ENCODE measurements at regions not wholly inside any gene's neighbourhood (a gene's known extent, or its start where the extent isn't known, plus 50 kb on each side); places are given as distances from the start of the nearest gene placed in this dataset.

GRCh38 chr13:82116422-82116989 is 1765.8 kb downstream of the SLITRK1 start:
- no peak overlapping the region for H3K4me3 Mint-ChIP-seq (ENCODE audit: unreplicated experiment)
- ChIA-PET POLR2A (no interaction called here), CTCF (no interaction called here)
- peaks cover 8% of the 10 kb centered on the region for H3K9me3 Mint-ChIP-seq (ENCODE audit: unreplicated experiment)
- no peaks in the 10 kb centered on the region for H3K27me3 Mint-ChIP-seq (ENCODE audit: insufficient read depth, unreplicated experiment)
- intact Hi-C loops (cut with micrococcal nuclease), result no loop called here
- DNase-seq (ENCODE audit: unreplicated experiment), result no peak
- no peaks in the 10 kb centered on the region for H3K4me1 Mint-ChIP-seq (ENCODE audit: insufficient read depth, unreplicated experiment)
- no TSS peak for BruUV-seq (replicated peaks)
- H3K27ac Mint-ChIP-seq (ENCODE audit: low read depth, unreplicated experiment), result no peak overlapping the region
- TF ChIP-seq CTCF (IDR thresholded peaks at IDR 0.05; ENCODE audit: unreplicated experiment), result no peak
- H3K36me3 Mint-ChIP-seq (ENCODE audit: insufficient read depth, unreplicated experiment), result no peaks in the 10 kb centered on the region

- Mint-ChIP-seq H3K4me1 (ENCODE audit: insufficient read depth, unreplicated experiment) (no peaks in the 10 kb centered on the region), H3K36me3 (ENCODE audit: insufficient read depth, unreplicated experiment) (peaks cover 4% of the 10 kb centered on the region), H3K27ac (ENCODE audit: low read depth, unreplicated experiment) (no peak overlapping the region), H3K9me3 (ENCODE audit: unreplicated experiment) (peaks cover 14% of the 10 kb centered on the region), H3K4me3 (ENCODE audit: unreplicated experiment) (no peak overlapping the region), H3K27me3 (ENCODE audit: insufficient read depth, unreplicated experiment) (no peaks in the 10 kb centered on the region)
- intact Hi-C loops (cut with micrococcal nuclease), result no loop called here
- no TSS peak for BruUV-seq (replicated peaks)
- DNase-seq (ENCODE audit: unreplicated experiment), result no peak
- ChIA-PET POLR2A (no interaction called here), CTCF (no interaction called here)
- TF ChIP-seq CTCF (IDR thresholded peaks at IDR 0.05; ENCODE audit: unreplicated experiment), result no peak
Measured at GRCh38 chr13:82115391-82115790, 1766.9 kb downstream of the SLITRK1 start.

DNA sequence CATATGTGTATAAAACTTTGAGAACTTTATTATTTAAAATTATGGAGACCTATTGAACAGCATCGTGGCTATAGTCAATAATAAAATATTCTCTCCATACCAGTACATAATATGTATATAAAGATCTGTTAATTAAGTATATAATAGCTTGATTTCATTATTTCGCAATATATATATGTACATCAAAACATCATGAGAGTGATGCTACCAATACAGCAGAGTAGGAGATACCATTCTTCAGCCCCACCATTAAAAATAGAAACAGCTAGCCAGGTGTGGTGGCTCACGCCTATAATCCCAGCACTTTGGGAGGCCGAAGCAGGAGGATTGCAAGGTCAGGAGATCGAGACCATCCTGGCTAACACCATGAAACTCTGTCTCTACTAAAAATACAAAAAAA is 1755.3 kb upstream of the SPRY2 start:
- no peak overlapping the region for H3K4me3 Mint-ChIP-seq (ENCODE audit: unreplicated experiment)
- intact Hi-C loops (cut with micrococcal nuclease), result no loop called here
- no TSS peak for BruUV-seq (replicated peaks)

DNA sequence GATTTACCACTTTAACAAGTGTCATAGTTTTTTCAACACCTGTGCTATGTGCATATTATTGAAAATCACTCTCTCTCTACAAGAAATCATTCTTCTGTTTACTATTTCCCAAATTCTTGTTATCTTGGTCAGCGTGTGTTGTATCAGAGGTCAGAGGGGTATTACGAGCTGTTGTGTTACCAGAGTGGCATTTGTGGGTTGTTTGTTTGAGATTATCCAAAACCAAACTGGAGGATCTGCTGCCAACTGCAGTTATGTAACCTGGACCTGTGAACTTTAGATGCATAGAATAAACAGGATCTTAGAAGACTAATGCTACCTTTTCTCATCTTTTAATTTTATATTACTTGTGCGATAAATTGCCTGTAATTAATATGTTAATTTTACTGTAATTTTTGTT is 1751.4 kb upstream of the SPRY2 start:
- intact Hi-C loops (cut with micrococcal nuclease), result no loop called here
- BruUV-seq (replicated peaks), result no TSS peak
- POLR2A ChIA-PET, result no interaction called here
- Mint-ChIP-seq H3K4me1 (ENCODE audit: insufficient read depth, unreplicated experiment) (no peaks in the 10 kb centered on the region), H3K9me3 (ENCODE audit: unreplicated experiment) (no peaks in the 10 kb centered on the region), H3K36me3 (ENCODE audit: insufficient read depth, unreplicated experiment) (no peaks in the 10 kb centered on the region), H3K27me3 (ENCODE audit: insufficient read depth, unreplicated experiment) (no peaks in the 10 kb centered on the region), H3K27ac (ENCODE audit: low read depth, unreplicated experiment) (no peak overlapping the region), H3K4me3 (ENCODE audit: unreplicated experiment) (no peak overlapping the region)
- CTCF ChIA-PET, result no interaction called here
- no peak for DNase-seq (ENCODE audit: unreplicated experiment)
- TF ChIP-seq CTCF (IDR thresholded peaks at IDR 0.05; ENCODE audit: unreplicated experiment), result no peak

More for the DNA sequence above, 1755.3 kb upstream of the SPRY2 start:
- no peak overlapping the region for H3K27ac Mint-ChIP-seq (ENCODE audit: low read depth, unreplicated experiment)
- H3K4me1 Mint-ChIP-seq (ENCODE audit: insufficient read depth, unreplicated experiment), result no peaks in the 10 kb centered on the region
- no peak for DNase-seq (ENCODE audit: unreplicated experiment)
- no peak for TF ChIP-seq CTCF (IDR thresholded peaks at IDR 0.05; ENCODE audit: unreplicated experiment)
- H3K36me3 Mint-ChIP-seq (ENCODE audit: insufficient read depth, unreplicated experiment), result no peaks in the 10 kb centered on the region
- ChIA-PET POLR2A (no interaction called here), CTCF (interaction anchor here (0.6 kb wide), 1 partner anchor 391 kb away, joined by 3 read pairs; no protein-coding TSS in a partner anchor)
- no peaks in the 10 kb centered on the region for H3K27me3 Mint-ChIP-seq (ENCODE audit: insufficient read depth, unreplicated experiment)
- H3K9me3 Mint-ChIP-seq (ENCODE audit: unreplicated experiment), result no peaks in the 10 kb centered on the region
